ENCODE measurements at regions not wholly inside any gene's neighbourhood (a gene's known extent, or its start where the extent isn't known, plus 50 kb on each side); places are given as distances from the start of the nearest gene placed in this dataset.

DNA sequence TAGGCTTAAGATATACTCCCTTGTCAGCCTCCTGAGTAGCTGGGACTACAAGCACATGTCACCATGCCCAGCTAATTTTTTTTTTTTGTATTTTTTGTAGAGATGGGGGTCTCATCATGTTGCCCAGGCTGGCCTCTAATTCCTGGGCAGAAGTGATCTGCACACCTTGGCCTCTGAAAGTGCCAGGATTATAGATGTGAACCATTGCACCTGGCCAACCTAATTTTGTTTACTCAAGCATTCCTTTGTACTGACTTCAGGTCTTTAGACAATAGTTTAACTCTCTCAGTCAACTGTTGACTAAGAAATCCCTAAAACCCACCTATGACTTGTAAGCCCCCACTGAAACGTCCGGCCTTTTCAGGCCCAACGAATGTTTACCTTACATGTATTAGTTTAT lies 628.3 kb upstream of the CDH8 start:
- DNase-seq: no peak

GRCh38 chr16:62661435-62661834 lies 625.2 kb upstream of the CDH8 start:
- no peak for DNase-seq

GRCh38 chr16:62657116-62657515 lies 620.9 kb upstream of the CDH8 start:
- DNase-seq: no peak

DNA sequence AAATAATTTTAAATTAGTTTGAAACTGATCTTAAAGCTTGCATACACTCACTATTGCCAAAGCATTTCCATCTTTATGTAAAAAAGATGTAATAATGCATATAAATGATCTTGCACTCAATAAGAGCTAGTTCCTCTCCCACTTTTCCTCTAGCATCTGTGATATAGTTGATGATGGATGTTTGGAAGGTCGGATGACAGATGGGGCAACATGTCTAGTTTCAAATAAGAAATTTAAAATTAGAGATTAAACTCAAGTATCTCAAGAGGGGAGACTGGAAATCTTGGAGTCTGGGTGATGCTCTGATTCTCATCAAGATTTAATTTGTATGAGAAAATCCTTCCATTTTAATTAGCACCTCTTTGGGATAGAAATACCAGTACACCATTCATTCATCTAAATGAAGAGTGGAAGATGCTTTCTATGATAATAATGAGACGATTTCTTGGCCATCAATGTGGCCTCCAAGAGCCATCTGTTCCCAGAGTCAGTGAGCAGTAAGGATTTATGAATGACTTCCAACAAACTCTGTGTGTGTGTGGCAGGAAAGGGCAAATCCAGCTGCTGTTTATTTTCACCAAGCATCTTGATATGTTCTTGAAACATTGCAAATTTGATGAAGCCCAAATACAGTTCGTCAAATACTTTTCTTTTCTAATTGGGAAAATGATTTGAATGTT lies 616.3 kb upstream of the CDH8 start:
- DNase-seq: no peak

DNA sequence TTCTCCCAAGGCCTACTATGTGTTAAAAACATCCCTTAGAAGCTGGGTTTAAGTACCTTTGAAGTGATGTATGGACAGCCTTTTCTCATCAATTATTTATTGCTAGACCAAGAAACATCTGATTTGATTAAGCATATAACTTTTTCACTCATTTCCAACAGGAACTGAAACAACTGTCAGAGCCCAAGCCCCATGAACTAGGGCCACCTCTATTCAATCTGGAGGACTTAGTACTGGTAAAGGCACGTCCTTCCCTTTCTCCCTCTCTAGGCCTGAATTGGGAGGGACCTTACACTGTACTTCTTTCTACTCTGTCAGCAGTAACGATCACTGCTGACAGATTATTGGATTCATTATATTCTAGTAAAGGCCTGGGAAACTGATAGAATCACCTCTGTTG lies 612.0 kb upstream of the CDH8 start:
- no peak for DNase-seq

GRCh38 chr16:62644030-62644812 lies 608.0 kb upstream of the CDH8 start:
- no peak for DNase-seq

DNA sequence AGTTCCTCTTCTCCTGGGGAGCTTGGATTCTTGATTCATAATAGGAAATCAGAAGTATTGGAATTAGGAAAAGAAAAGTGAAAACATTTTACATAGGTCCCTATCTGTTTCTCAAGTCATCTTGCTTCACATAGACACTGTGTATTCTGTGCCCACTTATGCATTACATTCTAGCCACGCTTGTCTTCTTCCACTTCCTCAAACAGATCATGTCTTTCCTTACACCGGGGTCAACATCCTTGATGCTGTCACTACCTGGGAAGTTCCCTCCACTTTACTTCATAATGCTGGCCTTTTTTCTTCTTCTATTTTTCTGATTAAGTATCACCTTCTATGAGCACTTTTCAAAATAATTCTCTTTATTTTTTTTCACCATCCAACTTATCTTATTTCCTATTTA lies 606.4 kb upstream of the CDH8 start:
- DNase-seq: no peak

- no peak for DNase-seq
Measured at GRCh38 chr16:62639890-62640289, 603.7 kb upstream of the CDH8 start.

- no peak for DNase-seq
Measured at GRCh38 chr16:62638964-62639870, 603.0 kb upstream of the CDH8 start.

DNA sequence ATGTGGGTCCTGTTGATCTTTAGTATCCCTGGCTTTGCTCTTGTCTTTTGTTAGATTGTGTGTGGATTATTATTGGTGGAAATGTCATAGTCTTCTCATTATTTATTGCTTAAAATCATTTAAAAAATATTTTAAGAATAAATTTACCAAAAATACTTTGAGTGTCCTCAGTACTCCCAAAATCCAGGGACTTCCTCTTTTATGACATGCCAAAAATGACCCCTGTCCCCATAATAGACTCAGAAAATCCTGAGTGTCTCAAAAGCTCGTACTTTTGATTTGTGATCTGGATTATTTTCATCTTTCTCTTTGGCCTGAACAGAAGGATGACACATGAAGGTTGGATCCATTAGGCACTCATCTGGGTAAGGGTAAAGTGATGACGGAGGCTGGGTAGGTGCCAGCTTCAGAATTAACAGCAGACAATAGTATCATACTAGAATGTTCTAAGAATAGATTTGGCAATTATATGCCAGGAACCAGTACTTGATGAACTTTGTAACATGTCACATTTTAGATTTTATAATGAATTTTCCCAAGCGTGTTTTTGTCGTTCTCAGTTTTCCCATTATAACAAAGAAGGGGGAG lies 602.2 kb upstream of the CDH8 start:
- no peak for DNase-seq

DNA sequence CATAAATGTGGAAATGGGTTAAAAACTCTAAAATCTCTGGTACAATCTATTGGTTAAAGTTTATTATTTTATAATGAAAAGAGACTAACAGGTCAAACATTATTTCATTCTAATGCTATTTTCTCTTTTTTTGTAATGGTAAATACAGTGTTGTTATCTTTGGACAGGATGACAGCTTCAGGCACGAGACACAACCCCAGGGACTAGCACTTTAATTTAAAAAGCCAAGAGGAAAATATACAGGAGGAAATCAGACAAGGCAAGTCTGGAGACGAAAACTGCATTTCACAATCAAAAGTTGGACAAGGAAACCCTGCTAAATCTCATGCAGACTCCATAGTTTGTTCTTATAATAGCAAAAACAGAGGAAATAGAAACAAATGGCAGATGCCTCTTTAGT lies 589.1 kb upstream of the CDH8 start:
- no peak for DNase-seq

DNA sequence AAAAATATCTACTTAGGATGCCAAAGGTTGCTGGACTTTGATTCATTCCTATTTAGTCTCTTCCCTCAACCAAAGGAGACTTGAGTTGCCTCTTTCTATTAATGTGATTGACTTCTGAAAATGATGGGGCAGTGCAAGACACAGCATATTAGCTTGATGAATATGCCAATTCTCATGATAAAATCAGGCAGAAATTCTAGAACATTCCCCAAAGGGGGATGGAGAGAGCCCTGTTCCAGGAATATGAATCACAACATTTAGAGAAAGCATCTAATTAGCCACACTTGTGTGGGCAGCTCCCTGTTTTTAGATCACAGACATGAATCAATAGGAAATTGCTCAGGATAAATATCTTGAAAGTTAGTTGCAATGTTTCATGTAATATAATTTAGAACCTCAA lies 584.0 kb upstream of the CDH8 start:
- no peak for DNase-seq

DNA sequence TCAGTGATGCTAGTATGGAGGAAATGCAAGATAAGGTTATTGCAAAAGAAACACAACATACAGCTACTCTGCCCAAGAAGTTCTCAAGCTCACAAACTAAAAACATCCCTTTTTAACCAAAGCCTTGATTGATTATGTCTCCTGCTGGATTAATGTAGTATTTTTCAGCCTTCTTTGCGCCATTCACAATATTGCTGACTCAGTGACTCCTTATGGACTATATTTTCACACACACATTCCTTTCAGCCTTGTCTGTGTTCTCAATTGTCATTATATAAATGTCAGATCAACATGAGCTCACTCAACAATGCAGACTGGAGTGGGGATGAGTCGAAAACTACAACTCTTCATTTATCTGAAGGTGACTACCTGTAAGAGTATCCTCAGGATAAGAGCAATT lies 579.3 kb upstream of the CDH8 start:
- no peak for DNase-seq

DNA sequence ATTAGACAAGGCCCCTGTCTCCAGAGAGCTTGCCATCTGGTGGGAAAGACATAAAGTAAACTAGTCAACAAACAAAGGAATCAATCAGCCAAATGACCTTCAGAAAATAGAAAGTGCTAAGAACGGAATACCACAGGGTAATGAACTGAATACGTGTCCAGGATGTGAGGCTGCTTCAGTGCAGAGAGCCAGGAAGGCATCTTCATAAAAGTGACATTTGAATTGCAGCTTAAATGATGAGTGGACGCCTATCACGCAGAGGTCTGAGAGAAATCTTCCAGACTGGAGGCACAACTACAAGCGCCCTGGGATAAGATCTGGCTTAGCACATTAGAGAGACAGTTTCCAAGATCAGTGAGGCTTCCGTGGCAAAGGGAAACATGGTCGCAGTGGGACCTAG lies 574.1 kb upstream of the CDH8 start:
- no peak for DNase-seq

DNA sequence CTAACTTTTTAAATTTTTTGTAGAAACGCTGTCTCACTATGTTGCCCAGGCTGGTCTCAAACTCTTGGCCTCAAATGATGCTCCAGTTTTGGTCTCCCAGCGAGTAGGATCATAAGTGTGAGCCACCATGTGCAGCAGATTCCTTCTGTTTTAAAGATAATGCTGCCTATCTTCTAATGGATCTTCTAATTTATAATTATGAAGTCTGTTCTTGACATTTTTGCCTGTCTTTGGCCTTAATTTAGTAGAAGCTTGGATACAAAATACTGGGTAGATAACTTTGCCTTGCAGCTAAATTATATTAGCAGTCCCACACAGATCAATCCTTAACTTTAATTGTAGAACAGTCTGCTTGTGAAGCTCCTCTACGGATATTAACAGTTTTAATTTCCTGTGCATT lies 566.6 kb upstream of the CDH8 start:
- DNase-seq: no peak

DNA sequence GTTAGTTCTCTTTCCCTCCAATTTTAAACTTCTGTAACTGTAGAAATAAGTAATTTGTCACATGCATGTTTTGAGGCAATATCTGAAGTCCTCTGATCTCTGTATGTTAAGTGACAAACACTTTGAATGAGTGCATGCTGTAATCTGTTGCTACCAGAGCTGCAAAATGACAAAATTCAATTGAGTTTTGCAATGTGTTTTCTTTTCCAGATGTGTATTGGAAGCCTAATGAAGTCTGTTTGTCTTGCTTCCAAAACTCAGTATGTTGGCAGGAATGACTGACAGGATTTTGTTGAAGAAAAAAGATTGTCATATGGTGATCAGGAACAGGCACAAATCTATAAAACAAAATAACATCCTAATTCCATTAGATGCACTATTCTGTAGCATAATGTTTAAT lies 561.6 kb upstream of the CDH8 start:
- no peak for DNase-seq

DNA sequence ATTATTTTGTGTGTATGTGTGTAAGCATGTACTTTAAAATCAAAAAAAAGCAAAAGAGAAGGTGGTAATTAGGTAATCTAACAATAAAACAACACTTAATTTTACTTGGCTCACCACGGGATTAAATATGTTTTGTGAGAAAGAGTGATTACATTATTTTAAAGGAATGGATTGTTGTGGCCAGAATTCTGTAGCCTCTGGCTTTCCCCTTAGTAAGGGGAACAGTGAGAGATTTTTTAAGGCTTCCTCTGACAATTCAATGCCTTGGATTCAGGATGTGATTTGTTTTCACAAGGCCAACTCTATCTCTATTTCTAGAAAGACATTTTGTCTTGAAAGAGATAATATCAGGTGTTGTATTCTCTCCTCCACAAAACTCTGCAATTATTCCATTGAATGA lies 560.3 kb upstream of the CDH8 start:
- DNase-seq: no peak

- DNase-seq: no peak
Measured at GRCh38 chr16:62596125-62596524, 559.9 kb upstream of the CDH8 start.

- DNase-seq: no peak
Measured at GRCh38 chr16:62586128-62586862, 550.1 kb upstream of the CDH8 start.

GRCh38 chr16:62585041-62585545 lies 548.9 kb upstream of the CDH8 start:
- no peak for DNase-seq

DNA sequence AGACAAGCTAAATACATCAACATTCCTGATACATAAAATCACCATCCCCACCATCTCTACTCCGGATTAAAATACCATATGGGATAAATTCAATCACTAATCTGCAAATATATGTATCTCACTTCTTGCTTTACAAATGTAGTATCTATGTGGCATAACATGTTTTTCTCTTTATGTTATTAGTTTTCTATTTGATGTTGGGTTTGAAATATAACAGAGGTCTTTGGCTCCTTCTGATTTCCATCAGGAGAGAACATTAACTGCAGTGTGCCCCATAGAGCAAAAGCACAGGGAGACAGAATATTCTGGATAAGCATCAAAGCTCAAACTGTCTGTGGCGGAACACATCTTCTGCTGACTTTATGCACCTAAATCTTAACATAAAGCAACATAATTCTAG lies 547.2 kb upstream of the CDH8 start:
- DNase-seq: no peak

DNA sequence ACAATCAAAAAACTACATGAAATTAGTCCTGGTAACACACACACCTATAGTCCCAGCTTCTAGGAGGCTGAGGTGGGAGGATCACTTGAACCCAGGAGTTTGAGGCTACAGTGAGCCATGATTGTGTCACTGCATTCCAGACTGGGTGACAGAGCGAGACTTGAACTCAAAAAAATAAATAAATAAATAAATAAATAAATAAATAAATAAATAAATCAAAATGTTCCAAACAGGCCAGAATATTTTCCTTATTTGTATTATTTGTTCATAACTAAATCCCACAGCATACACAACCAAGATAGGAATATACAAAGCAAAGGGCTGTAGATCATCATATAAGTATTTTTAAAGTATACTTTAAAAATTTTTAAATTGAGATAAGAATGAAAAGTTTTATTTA lies 537.2 kb upstream of the CDH8 start:
- DNase-seq: no peak
